GM21717 (cell line): ENCODE measurements at regions not wholly inside any gene's neighbourhood (a gene's known extent, or its start where the extent isn't known, plus 50 kb on each side); places are given as distances from the start of the nearest gene placed in this dataset.
A peak's percentile ranks its signal among the peaks of the same experiment; 100 is the strongest.

ENCODE experiments used
- ATAC-seq: cut with Tn5 transposase; IDR thresholded peaks from one replicate; pipeline ENCODE4 v1.9.1; 2021; ENCODE audit warnings: mild to moderate bottlenecking, moderate library complexity; ENCODE audit not compliant: unreplicated experiment

DNA sequence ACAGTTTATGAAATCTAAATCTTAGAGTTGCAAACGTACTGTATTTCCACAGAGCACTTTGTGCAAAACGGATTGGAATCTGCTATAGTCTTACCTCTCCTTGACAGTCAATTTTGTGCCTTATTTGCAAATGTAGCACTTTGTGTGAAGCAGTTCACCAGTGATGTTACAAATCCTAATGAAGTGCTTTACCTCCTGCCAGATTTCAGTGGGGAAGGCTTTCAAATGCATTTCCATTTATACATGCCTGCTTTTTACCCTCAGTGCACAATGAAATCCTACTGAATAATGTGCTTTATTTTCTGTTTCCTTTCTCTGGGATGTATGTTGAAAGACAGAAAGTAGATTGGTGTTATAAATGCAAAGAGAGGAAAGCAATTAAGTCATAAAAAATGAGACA, 2141.6 kb upstream of the C9orf72 start:
- ATAC-seq: no peak

DNA sequence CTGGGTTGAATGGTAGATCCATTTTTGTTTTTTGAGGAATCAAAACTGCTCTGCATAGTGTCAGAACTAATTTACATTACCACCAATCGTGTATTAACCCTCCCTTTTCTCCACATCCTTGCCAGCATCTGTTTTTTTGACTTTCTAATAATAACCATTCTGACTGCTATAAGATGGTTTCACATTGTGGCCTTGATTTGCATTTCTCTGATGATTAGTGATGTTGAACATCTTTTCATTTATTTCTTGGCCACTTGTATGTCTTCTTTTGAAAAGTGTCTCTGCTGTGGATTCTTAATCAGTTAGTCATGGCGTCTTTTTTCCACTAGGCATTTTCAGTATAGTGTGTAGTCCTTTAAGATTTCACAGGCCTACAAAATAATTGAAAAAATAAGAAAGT, 2144.3 kb upstream of the C9orf72 start:
- peak; percentile 89 for ATAC-seq

DNA sequence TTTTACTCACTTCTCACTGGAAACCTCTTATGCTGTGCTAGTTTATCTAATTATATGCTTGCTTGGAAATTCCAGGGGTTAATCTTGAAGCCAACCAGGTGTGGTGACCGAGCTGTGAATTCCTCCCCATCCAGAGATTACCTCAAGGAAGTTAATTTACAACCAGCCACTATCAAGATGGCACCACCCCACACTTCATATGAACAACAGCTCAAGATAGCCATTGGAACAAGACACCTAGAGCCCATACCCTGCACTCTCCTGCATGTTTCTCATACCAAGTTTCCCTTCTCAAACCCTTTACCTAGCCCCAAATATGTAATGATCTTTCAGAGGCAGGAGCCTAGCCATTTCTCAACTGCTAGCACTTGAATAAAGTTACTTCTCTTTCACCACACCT, 2156.9 kb upstream of the C9orf72 start:
- no peak for ATAC-seq

DNA sequence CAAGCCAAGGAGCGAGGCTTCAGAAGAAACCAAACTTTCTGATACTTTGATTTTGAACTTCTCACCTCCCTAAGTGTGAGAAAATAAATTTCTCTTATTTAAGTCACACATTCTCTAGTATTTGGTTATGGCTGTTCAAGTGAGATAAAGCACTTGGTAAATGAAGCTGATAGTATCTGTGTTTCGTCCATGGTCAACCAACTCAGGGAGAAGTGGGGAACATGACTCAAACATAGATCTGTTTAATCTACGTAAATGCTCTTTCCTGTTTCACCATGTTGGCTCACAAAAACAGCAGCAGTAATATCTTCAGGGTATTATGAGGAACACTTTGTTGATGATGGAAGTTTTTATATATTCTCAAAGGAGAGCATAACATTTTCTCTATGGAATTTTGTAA, 2167.2 kb upstream of the C9orf72 start:
- ATAC-seq: no peak

DNA sequence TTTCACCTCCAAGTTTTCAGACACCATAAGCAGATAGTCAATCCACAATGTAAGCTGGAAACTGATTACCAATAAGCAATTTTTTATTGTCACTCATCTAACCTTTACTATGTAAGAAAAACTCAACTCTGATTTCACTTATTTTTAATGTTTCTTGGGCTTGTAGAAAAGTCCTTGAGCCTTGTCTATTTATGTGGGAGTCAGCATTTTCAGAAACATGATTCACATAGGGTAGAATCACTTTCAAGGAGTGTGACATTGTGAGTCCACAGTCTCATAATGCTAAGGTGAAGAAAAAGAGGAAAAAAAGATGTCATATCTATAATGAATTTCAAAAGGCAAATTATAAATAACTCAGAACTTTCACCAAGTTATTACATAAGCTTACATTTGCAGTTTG, 2167.9 kb upstream of the C9orf72 start:
- no peak for ATAC-seq

DNA sequence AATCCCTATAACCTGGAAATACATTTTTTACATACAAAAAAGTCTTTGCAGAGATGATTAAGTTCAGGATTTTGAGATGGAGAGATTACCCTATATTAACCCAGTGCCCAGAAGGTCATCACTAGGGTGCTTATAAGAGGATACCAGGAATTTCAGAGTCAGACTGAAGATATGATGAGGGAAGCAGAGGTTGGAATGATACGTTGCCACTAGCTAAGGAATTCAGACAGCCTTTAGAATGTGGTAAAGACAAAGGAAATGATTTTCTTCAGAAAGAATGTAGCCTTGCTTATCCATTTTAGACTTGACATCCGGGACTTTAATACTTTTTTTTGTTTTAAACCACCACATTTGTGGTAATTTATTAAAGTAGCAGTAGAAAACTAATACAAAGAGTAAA, 2176.8 kb upstream of the C9orf72 start:
- ATAC-seq: no peak

DNA sequence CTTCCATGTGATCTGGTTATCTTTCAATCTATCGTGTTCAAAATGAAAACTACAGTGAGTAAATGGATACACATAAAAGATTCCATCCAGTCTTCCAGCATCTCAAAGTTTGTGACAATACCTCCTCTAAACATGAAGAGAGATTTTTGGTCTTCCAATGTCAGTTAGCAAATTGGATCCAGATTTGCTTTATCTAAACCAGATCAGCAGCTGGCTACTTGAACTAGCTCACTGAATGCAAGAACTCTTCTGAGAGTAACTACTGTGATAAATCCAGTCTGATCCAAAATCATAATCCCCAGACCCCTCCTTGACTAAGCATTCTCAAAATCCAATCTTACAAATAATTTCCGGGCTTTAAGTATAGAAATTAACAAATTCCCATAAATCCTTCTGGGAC, 2177.9 kb upstream of the C9orf72 start:
- no peak for ATAC-seq

DNA sequence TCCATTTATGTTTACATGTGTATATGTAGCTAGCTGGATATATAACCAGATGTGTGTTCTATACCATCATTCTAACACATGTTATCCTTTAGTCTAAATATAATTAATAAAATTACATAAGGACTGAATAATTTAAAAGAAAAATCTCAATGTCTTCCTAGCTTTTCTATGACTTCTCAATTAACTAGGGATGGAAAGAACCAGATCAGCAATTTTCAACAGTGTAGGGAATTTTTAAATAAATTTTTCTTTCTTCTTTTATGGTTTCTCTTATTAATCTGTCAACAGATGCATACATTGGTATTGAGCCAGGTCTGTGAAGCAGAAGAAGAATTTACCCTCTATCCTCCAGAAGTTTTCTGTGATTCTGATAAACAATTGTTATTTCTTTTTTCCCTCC, 2180.4 kb upstream of the C9orf72 start:
- no peak for ATAC-seq

DNA sequence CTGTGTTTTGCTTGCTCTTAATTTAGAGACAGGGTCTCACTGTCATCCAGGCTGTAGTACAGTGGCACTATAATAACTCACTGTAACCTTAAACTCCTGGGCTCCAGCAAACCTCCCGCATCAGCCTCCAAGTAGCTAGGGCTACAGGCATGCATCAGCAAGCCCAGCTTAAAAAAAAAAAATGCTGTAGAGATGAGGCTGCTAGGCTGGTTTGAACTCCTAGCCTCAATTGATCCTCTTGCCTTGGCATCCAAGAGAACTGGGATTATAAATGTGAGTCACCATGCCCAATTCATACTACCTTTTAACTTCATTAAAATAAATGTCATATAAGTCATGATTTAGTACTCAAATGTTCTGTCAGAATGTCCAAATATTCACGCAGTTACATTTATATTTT, 2195.7 kb upstream of the C9orf72 start:
- ATAC-seq: no peak

DNA sequence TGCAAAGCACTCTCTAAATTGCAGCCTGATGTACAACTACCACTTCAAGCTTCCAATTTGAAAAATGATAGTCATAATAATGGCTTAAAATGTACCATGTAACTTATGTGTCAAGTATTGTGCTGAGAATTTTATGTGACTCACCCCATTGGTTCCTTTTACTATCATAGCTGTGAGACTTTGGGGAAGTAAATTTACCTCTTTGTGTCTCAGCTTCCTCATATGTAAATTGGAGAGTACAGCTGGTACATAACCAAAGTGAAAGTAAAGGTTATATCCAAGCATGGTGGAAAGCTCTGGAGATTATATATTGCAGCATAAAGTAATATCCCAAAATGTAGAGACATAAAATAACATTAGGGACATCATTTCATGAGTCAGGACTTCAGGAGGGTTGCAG, 2200.4 kb upstream of the C9orf72 start:
- ATAC-seq: peak; percentile 88

DNA sequence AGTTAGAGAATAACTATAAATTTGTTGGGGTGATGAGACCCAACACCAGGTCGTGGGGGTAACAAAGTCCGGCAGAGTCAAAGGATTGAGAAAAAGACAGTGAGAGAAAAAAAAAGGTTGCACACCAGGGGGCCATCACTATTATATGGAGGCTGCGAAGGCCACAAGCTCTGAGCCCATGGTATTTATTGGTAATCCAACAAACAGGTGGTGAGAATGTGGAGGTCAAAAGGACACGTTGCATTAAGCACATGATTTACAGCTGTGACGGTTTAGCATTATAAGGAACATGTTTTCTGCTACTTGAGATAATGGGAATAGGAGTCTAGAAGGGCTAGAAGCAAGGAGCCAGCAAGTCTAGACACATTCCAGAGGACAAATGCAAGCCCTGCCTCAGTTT, 2202.2 kb upstream of the C9orf72 start:
- no peak for ATAC-seq

DNA sequence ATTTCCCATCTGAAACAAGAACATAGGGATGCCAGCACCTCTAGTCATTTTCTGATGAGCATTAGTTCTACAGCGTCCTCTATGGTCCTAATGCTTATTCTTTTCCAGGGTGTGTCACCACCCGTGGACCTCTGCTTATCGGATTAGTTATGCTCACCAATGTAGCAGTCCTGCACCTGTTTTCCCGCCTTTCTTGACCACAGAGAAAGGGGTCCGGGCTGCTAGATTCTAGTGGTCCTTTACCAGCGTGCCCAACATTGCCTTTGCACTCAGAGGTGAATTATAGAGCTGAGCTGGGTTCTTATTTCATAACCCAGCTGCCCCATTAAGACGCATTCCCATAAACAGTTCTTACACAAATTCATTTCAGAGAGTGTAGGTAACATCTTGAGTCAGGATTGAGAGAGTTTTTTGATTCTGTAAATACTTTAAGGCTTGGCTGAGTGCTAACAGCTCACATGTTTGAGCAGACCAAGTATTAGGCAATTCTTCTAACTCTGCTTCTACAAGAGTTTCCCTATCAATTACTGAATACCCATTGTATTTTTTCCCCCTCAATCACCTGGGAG, 2205.1 kb upstream of the C9orf72 start:
- ATAC-seq: no peak

DNA sequence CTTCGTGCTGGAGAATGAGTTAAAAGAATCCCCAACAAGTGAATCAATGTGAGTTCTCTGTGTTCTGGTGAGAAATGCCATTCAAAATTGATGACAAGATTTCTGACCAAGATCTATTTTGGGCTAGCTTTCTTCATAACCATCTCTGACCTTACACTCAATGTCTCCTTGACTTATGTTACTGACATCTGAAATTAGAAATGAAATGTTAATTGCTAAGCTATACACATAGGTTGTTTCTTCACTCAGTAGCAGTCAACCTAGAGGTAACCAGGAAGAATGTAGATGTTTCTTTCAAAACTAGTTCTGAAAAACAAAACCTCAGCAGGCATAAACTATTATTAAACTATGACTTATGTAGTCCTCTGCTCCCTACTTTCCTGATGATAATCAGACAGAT, 2220.7 kb upstream of the C9orf72 start:
- no peak for ATAC-seq

DNA sequence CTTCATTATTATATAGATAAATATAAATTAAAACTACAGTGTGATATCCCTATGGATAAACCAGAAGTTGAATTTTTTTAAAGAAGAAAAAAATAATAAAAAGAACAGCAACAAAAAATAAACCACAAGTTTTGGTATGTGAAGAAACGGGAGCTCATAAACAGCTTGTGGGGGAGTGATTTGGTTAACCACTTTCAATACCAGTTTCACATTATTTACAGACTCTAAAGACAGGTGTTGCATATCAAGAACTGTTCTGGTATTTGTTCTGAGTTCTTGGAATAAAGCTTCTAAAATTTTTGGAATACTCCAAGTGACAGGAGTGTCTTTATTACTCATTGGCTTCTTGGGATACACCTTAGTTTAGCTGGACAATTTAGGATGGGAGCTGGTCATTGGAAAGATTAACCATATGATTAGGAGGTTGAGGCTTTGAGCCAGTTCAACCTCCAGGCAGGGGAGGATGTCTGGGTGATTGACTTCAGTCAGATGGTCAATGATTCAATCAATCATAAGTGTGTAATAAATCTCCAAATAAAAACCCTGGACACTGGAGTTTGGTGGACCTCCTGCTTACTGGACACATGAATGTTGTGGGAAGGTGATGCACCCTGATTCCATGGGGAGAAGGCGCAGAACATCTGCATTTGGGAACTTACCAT, 2223.1 kb upstream of the C9orf72 start:
- peak; percentile 84 for ATAC-seq

DNA sequence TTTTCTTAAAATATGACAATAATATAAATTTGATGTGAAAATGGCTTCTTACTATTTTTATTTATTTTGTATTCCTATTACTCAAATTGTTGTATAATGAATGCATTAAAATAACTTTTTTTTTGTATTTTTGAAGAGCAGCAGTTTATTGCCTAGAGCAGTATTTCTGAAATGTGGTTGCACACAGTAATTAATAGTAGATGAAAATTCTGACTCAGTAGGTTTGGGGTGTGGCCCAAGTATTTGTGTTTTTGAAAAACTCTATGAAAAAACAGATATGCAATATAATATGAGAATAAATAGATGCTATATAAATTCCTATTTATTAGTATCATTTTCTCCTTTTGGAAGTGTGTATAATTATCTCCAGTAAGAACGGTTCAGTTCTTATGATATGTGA, 2225.3 kb upstream of the C9orf72 start:
- ATAC-seq: no peak

DNA sequence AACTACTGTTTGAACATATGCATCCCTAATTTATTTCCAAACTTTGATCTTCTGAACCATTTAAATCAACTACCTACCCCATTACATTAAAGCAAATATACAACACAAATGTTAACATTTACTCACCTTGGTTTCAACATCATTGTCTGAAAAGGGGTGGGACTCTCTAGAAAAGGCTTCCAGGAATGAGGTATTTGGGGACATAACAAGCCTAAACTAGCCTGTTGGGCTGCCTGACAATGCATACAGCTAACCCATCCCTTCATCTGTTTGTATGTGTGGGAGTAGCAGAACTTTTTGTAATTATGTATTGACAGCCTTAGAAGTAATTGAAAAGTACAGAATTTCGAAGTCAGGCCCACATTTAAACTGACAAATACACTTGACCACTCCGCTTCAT, 2225.9 kb upstream of the C9orf72 start:
- no peak for ATAC-seq

DNA sequence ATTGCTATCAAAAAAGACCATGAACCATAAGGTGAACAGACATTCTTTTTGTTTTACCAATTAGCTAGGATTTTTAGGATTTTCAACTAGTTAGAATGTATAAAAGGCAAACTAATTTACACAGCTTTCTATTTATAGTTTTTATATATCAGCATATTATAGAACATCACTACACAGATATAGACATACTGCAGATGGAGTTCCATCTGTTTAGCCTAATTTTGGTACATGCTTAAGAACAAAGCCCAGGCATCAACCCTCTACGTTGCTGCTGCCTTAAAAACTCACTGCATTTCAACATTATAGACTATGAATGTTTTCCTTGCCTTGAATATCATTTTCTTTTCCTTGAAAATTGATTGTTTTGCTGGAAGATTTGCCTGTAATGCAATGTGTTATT, 2227.5 kb upstream of the C9orf72 start:
- ATAC-seq: no peak

DNA sequence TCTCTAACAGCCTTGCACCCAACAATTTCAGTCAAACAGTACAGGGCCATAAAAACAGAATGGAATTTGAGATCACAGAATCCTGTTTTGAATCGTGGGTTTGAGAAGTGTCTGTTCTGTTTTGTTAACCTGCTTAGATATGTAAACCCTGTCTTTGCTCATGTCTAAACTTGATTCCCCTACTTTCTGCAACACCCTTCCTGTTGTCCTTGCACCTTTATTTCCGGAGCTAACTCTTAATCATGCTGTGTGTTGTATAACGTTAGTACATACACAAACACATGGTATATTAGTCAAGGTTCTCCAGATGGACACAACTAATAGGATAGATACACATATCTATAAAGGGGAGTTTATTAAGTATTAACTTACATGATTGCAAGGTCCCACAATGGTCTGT, 2229.2 kb upstream of the C9orf72 start:
- no peak for ATAC-seq

DNA sequence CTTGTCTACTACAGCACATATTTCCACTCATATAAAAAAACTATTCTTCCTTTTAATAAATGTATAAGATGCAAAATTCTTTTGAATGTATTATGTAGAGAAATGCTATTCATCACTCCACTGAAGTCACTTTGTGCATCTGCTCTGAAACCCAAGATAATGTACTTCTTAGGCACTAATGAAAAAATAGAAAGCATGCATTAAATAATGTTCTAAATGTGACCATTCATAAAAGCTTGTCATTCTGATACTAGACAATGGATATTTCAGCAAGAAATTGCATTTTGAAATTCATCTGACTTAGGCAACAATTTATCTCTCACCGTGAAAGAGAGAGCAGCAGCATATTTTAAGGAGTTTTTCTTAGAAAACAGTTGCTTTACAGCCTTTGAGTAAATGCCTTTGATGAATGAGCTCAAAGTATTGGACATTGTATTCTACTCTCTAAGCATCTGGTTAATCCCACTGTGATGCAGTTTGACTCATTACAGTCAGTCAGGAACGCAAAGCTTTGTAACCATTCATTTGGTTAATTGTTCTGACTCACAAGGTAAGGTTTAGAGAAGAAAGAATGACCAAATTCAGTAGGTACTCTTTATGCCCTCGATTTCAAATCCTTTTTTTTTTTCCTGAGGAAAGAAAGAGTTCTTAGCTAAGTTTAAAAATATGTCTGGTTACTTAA, 2233.8 kb upstream of the C9orf72 start:
- ATAC-seq: no peak

DNA sequence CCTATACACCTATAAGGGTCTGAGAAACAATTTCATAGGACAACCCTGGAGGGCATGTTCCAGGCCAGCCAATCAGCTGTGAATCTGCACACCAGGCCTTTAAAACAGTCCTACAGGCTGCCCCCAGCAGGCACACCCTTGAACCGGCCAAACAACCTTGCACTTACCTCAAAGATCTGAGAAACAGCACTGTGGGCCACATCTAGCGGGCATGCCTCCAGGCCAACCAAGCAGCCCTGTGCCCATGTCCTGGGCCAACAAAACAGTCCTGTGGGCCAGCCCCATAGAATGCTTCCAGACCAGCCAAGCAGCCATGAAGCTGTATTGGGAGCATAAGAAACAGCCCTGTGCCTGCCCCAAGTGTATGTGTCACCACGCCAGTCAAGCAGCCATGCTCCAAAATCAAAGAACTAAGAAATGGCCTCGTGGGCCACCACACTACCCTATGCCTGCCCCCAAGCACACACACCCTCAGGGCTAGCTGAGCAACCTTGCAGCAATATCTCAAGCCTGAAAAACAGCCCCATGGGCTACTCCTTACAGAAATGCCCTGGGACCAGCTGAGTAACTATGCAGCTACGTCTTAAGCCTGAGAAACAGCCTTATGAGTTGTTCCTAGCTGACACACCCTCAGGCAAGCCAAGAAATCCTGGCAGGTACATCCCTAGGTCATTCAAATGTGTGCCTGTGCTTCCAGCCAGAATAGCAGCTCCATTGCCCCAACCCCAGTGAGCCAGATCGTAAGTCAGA, 2243.8 kb upstream of the C9orf72 start:
- no peak for ATAC-seq

DNA sequence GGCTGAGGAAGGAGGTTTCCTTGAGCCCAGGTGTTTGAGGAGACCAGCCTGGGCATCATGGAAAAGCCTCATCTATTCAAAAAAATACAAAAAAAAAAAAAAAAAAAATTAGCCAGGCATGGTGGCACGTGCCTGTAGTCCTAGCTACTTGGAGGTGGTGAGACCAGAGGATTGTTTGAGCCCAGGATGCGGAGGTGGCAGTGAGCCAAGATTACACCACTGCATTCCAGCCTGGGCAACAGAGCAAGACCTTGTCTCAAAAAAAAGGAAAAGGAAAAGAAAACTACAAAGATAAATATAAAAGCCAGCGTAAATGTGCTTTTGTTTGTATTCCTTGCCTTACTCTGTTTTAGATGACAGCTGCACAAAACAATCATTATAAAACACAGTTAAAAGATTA, 2249.2 kb upstream of the C9orf72 start:
- no peak for ATAC-seq

DNA sequence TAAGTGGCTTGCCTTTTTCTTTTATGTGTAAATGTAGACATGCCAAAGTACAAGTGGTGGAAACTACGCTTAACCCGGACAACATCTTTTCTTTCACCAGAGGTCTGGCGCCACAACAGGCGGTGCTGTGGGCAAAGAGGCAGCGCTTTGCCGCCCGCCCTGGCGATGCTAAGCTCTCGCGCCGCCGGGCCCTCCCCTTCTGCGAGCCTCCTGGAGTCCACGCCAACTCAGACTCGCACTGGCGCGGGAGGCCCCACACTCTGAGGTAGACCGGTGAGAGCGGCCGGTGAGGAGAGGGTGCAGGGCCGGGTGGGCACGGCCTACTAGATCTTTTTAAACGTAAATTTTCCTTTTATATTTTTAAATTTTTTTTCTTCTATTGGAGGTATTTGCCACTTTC, 2253.1 kb upstream of the C9orf72 start:
- ATAC-seq: no peak
